GM12892 (cell line): ENCODE measurements at regions not wholly inside any gene's neighbourhood (a gene's known extent, or its start where the extent isn't known, plus 50 kb on each side); places are given as distances from the start of the nearest gene placed in this dataset.

Experiments used
- POLR2A ChIP-seq: IDR thresholded peaks from 2 replicates; pipeline ENCODE4 v1.6.1; 2011; ENCODE audit warnings: low read depth, low read length, control low read depth
- TAF1 ChIP-seq: IDR thresholded peaks from 2 replicates; pipeline ENCODE4 v1.6.1; 2011; ENCODE audit warnings: low read depth, mild to moderate bottlenecking, control low read depth, low read length, borderline replicate concordance

GRCh38 chr2:147649998-147650397 lies 194.8 kb upstream of the ACVR2A start:
- TF ChIP-seq TAF1 (no peak), POLR2A (no peak)
